ENCODE measurements at regions not wholly inside any gene's neighbourhood (a gene's known extent, or its start where the extent isn't known, plus 50 kb on each side); places are given as distances from the start of the nearest gene placed in this dataset.

DNA sequence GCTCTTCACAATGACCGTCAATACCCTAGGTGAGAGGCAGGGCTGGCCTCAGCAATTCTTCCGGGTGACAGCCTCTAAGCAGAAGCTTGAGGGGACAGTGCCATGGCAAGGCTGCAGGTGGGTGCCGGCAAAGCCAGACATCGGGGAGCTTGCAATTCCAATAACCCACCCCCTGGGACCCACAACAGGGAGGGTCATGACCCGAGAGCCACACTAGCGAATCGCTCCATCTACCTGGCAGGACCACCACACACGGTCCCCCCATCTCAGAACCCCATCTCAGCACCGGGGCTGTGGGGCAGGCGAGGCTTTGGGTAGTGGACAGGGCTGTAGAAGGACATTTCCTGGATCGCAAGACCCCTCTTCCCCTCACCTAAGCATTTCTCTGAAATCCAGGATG, 177.2 kb downstream of the ACKR3 start:
- DNase-seq (ENCODE audit: low read depth): no peak
- H3K4me3 ChIP-seq (replicated peaks; ENCODE audit: low read depth, low read length): no peak overlapping the region
- TF ChIP-seq, protein P1, sequence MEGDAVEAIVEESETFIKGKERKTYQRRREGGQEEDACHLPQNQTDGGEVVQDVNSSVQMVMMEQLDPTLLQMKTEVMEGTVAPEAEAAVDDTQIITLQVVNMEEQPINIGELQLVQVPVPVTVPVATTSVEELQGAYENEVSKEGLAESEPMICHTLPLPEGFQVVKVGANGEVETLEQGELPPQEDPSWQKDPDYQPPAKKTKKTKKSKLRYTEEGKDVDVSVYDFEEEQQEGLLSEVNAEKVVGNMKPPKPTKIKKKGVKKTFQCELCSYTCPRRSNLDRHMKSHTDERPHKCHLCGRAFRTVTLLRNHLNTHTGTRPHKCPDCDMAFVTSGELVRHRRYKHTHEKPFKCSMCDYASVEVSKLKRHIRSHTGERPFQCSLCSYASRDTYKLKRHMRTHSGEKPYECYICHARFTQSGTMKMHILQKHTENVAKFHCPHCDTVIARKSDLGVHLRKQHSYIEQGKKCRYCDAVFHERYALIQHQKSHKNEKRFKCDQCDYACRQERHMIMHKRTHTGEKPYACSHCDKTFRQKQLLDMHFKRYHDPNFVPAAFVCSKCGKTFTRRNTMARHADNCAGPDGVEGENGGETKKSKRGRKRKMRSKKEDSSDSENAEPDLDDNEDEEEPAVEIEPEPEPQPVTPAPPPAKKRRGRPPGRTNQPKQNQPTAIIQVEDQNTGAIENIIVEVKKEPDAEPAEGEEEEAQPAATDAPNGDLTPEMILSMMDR (IDR thresholded peaks at IDR 0.05; ENCODE audit: low read length, missing control alignments): no peak

DNA sequence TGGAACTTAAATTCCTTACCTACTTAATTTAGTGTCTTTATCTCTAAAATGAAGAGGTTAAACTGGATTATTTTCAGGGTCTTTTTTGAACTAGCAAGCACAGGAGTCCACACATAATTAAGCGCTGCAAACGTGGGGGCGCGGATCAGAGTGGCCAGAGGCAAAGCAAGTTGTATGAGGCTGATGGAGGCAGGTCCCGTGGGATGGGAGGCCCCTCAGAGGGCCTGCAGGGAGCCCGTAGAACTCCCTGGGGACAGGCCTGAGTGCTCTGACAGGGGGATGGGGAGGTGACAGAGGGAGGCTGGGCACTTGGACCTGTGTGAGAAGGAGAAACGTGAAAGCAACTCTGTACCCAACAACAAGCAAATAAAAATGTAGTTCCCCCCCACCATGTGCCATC, 177.8 kb downstream of the ACKR3 start:
- TF ChIP-seq, protein P1 (IDR thresholded peaks at IDR 0.05; ENCODE audit: low read length, missing control alignments): no peak
- no peak overlapping the region for H3K4me3 ChIP-seq (replicated peaks; ENCODE audit: low read depth, low read length)

DNA sequence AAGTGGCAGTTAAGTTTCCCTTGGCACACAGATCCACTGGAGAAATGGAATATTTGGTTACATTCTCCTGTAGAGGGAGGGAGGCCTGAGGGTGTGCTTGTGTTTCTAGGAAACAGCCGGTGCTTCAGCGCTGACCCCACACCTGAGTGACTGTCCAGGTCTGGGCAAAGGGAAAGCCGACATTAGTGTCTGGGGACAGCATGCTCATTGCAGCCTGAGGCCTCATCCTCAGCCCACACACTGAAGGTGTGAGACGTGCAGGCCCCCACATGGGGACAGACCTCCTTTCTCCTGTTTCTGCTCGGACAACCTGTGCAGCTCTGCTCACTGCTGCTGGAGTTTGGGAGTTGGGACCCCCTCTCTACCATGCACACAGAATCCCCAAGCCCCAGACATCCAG, 178.3 kb downstream of the ACKR3 start:
- TF ChIP-seq, protein P1 (IDR thresholded peaks at IDR 0.05; ENCODE audit: low read length, missing control alignments): no peak
- H3K4me3 ChIP-seq (replicated peaks; ENCODE audit: low read depth, low read length): no peak overlapping the region
- DNase-seq (ENCODE audit: low read depth): no peak

More for the DNA sequence above, 177.8 kb downstream of the ACKR3 start:
- no peak for DNase-seq (ENCODE audit: low read depth)

DNA sequence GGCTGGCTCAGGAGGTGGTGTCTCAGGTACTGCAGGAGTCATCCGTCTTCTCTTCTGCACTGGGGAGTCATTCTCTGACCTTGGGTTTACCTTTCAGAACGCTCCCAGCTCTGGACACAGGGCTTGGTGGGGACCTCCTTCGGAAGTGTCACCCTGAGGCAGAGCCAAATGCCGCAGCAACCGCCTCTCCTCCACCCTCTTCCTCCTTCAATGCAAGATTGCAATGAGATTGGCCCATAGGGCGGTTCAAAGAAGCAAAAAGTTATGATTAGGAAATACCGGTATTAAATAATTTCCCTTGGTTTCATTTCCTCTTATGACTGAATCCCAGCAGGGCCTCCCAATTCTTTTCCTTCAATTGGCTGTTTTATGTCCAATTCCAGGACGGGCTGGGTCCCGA, 178.8 kb downstream of the ACKR3 start:
- TF ChIP-seq, protein P1 (IDR thresholded peaks at IDR 0.05; ENCODE audit: low read length, missing control alignments): no peak
- DNase-seq (ENCODE audit: low read depth): peak; percentile 23
- no peak overlapping the region for H3K4me3 ChIP-seq (replicated peaks; ENCODE audit: low read depth, low read length)

DNA sequence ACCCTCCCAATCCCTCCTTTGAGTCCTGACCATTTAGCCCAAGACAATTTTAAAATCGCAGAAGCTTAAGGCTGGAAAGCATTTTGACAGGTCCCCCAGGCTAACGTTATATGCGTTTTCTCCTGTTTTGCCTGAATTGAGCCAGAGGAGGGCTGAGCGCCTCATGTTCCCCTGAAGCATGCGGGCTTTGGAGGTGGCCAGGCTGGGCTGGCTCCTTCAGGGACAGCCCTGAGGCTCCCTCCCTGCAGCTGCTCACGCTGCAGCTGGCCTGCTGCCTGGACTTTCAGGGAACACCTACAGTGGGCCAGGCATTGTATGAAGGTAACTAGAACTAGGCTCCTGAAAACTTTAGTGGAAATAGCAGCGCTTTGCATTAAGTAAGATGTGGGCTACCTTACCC, 179.2 kb downstream of the ACKR3 start:
- DNase-seq (ENCODE audit: low read depth): no peak
- H3K4me3 ChIP-seq (replicated peaks; ENCODE audit: low read depth, low read length): no peak overlapping the region
- TF ChIP-seq, protein P1 (IDR thresholded peaks at IDR 0.05; ENCODE audit: low read length, missing control alignments): no peak

DNA sequence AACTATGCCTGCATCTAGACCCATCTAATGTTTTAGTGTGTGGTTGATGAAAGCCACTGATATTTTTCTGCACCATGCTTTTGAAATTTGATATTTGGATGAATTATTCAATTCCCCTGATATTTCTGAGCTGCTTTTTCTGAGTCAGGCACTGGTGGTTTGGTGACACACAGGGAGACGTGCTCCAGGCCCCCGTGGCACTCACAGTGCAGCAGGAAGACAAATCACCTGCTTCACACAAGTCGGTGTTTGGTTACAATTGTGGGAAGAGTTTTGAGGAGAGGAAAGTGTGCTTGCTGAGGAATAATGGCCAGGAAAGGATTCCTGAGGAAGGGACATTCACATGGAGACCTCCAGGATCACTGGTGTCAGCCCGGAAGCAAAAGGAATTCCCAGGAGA, 179.7 kb downstream of the ACKR3 start:
- no peak overlapping the region for H3K4me3 ChIP-seq (replicated peaks; ENCODE audit: low read depth, low read length)
- TF ChIP-seq, protein P1 (IDR thresholded peaks at IDR 0.05; ENCODE audit: low read length, missing control alignments): no peak
- DNase-seq (ENCODE audit: low read depth): no peak

DNA sequence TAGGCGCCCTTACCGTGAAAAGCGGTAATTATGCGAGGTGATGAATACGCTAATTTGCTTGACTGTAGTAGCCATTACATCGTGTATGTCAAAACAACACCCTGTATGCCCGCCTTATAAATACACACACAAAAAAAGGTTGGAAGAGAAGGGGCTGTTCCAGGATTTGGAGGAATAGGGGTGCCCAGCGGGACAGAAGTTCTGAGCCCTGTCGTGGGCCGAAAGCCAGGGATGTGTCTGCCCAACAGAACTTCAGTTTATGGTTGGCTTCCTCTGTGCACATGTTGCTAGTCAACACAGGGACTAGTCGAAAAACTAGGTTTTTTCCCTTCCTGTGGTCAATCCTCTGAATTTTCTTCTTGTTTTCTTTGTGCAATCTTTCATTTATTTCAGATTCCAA, 182.5 kb downstream of the ACKR3 start:
- no peak for DNase-seq (ENCODE audit: low read depth)
- TF ChIP-seq, protein P1 (IDR thresholded peaks at IDR 0.05; ENCODE audit: low read length, missing control alignments): no peak
- H3K4me3 ChIP-seq (replicated peaks; ENCODE audit: low read depth, low read length): no peak overlapping the region

All from fibroblast of pulmonary artery (primary cell).